Natural killer cell (primary cell): ENCODE measurements at regions not wholly inside any gene's neighbourhood (a gene's known extent, or its start where the extent isn't known, plus 50 kb on each side); places are given as distances from the start of the nearest gene placed in this dataset.

Source experiments
- ATAC-seq, 3 donors: fragments of 150-1000 bp in 2 of 3; fragments of 200-7000 bp in 1 of 3; cut with Tn5 transposase; 1 replicate in 1 of 3; 2 replicates in 2 of 3; pipeline ENCODE4 v1.10.0; 2021; ENCODE audit warnings: mild to moderate bottlenecking in 2 of 3, moderate library complexity in 2 of 3
- DNase-seq, 2 donors: peaks; one replicate each; pipeline versions ENCODE4 v3.0.0 to v3.0.0-alpha.2; 2013 to 2021; ENCODE audit warnings: mixed read lengths in 1 of 2
- H3K27ac ChIP-seq: one replicate; pipeline ENCODE4 v1.5.1; 2013; ENCODE audit warnings: mild to moderate bottlenecking, low read length
- H3K27me3 ChIP-seq: one replicate; pipeline ENCODE4 v1.6.1; 2013; ENCODE audit warnings: low read length; ENCODE audit not compliant: control insufficient read depth, insufficient read depth
- H3K36me3 ChIP-seq: one replicate; pipeline ENCODE4 v1.6.1; 2013; ENCODE audit warnings: low read length; ENCODE audit not compliant: control insufficient read depth, insufficient read depth
- H3K4me1 ChIP-seq: one replicate; pipeline ENCODE4 v1.6.1; 2013; ENCODE audit warnings: low read length; ENCODE audit not compliant: control insufficient read depth, insufficient read depth
- H3K4me3 ChIP-seq: one replicate; pipeline ENCODE4 v1.5.1; 2013; ENCODE audit warnings: low read length
- H3K9me3 ChIP-seq: one replicate; pipeline ENCODE4 v1.6.1; 2013; ENCODE audit warnings: low read length; ENCODE audit not compliant: control insufficient read depth, insufficient read depth
- H3K27ac Mint-ChIP-seq, 2 donors: one replicate each; pipeline ENCODE4 v1.8.0; 2022; ENCODE audit warnings: mild to moderate bottlenecking in 2 of 2, mixed read lengths in 2 of 2, moderate library complexity in 1 of 2
- H3K27me3 Mint-ChIP-seq, 2 donors: one replicate each; pipeline ENCODE4 v1.8.0; 2022; ENCODE audit warnings: low read depth in 2 of 2, mixed read lengths in 2 of 2
- H3K36me3 Mint-ChIP-seq: one replicate; pipeline ENCODE4 v1.8.0; 2022; ENCODE audit warnings: mixed read lengths
- H3K4me1 Mint-ChIP-seq, 2 donors: one replicate each; pipeline ENCODE4 v1.8.0; 2022; ENCODE audit warnings: mixed read lengths in 2 of 2
- H3K4me3 Mint-ChIP-seq: one replicate; pipeline ENCODE4 v1.8.0; 2022; ENCODE audit warnings: mild to moderate bottlenecking, moderate library complexity, mixed read lengths
- H3K9me3 Mint-ChIP-seq, 2 donors: one replicate each; pipeline ENCODE4 v1.8.0; 2022; ENCODE audit warnings: mixed read lengths in 2 of 2
- CTCF ChIP-seq: fragments of 200-600 bp; IDR thresholded peaks from one replicate; pipeline ENCODE4 v1.8.0; 2022; ENCODE audit warnings: antibody characterized with exemption
- WGBS: methylation state at CpG from one replicate; pipeline ENCODE4 v1.1.7; 2013; ENCODE audit warnings: missing lambda C conversion rate; ENCODE audit not compliant: insufficient coverage; 5-methylcytosine and 5-hydroxymethylcytosine counted together
- intact Hi-C: fragments of 100-400 bp; cut with micrococcal nuclease; formaldehyde crosslinking; loops from one replicate; pipeline ENCODE4 v1.14.2; 2022

- Mint-ChIP-seq H3K36me3 (no peaks in the 10 kb centered on the region), H3K4me3 (no peak overlapping the region), H3K4me1 (no peaks in the 10 kb centered on the region), H3K9me3 (peaks cover 4 to 6% of the 10 kb centered on the region in 2 donors), H3K27ac (no peak overlapping the region), H3K27me3 (no peaks in the 10 kb centered on the region)
- no peaks in the 10 kb centered on the region for H3K4me1 ChIP-seq
- no peak for DNase-seq
- 87% methylated on average over 5 of the region's 5 CpGs for WGBS
- no peak overlapping the region for H3K27ac ChIP-seq
- no peak overlapping the region for H3K4me3 ChIP-seq
- H3K27me3 ChIP-seq = no peaks in the 10 kb centered on the region
- H3K9me3 ChIP-seq = peaks cover 2% of the 10 kb centered on the region
- intact Hi-C loops = no loop called here
- H3K36me3 ChIP-seq = no peaks in the 10 kb centered on the region
- no peak for ATAC-seq
- TF ChIP-seq CTCF = no peak
These were observed 601.7 kb upstream of the VRK2 start for GRCh38 chr2:57444752-57445430.

- WGBS = 74% methylated on average over 2 of the region's 3 CpGs
- no peak for TF ChIP-seq CTCF
- intact Hi-C loops = no loop called here
- DNase-seq (no peak), ATAC-seq (no peak)
- no peaks in the 10 kb centered on the region for H3K36me3 Mint-ChIP-seq
- H3K4me3 ChIP-seq = no peak overlapping the region
- H3K27ac Mint-ChIP-seq = no peak overlapping the region
- H3K27me3 ChIP-seq = no peaks in the 10 kb centered on the region
- no peaks in the 10 kb centered on the region for H3K4me1 Mint-ChIP-seq
- peaks cover 6 to 11% of the 10 kb centered on the region in 2 donors for H3K9me3 Mint-ChIP-seq
- H3K4me3 Mint-ChIP-seq = no peak overlapping the region
- no peaks in the 10 kb centered on the region for H3K27me3 Mint-ChIP-seq
- H3K4me1 ChIP-seq = no peaks in the 10 kb centered on the region
- H3K9me3 ChIP-seq = peaks cover 2% of the 10 kb centered on the region
- no peak overlapping the region for H3K27ac ChIP-seq
- H3K36me3 ChIP-seq = no peaks in the 10 kb centered on the region
These were observed 597.8 kb upstream of the VRK2 start for GRCh38 chr2:57448816-57449215.

GRCh38 chr2:57450170-57450569 is 596.4 kb upstream of the VRK2 start:
- DNase-seq (no peak), ATAC-seq (no peak)
- H3K4me1 Mint-ChIP-seq = no peaks in the 10 kb centered on the region
- H3K36me3 Mint-ChIP-seq = no peaks in the 10 kb centered on the region
- no peaks in the 10 kb centered on the region for H3K36me3 ChIP-seq
- no peaks in the 10 kb centered on the region for H3K4me1 ChIP-seq
- no peaks in the 10 kb centered on the region for H3K27me3 ChIP-seq
- intact Hi-C loops = no loop called here
- TF ChIP-seq CTCF = no peak
- H3K27ac Mint-ChIP-seq = no peak overlapping the region
- H3K4me3 ChIP-seq = no peak overlapping the region
- H3K27ac ChIP-seq = no peak overlapping the region
- no peak overlapping the region for H3K4me3 Mint-ChIP-seq
- peaks cover 4 to 10% of the 10 kb centered on the region in 2 donors for H3K9me3 Mint-ChIP-seq
- H3K9me3 ChIP-seq = no peaks in the 10 kb centered on the region
- no peaks in the 10 kb centered on the region for H3K27me3 Mint-ChIP-seq

GRCh38 chr2:57452634-57453033 is 594.0 kb upstream of the VRK2 start:
- H3K36me3 Mint-ChIP-seq = peaks cover 5% of the 10 kb centered on the region
- no peaks in the 10 kb centered on the region for H3K36me3 ChIP-seq
- H3K27ac Mint-ChIP-seq = no peak overlapping the region
- 90% methylated on average over 3 of the region's 4 CpGs for WGBS
- no peaks in the 10 kb centered on the region for H3K9me3 ChIP-seq
- H3K27ac ChIP-seq = no peak overlapping the region
- peaks cover 4 to 15% of the 10 kb centered on the region in 2 donors for H3K9me3 Mint-ChIP-seq
- H3K4me1 Mint-ChIP-seq = no peaks in the 10 kb centered on the region
- no peak overlapping the region for H3K4me3 ChIP-seq
- H3K4me1 ChIP-seq = no peaks in the 10 kb centered on the region
- TF ChIP-seq CTCF = no peak
- ATAC-seq (no peak), DNase-seq (no peak)
- H3K27me3 ChIP-seq = no peaks in the 10 kb centered on the region
- intact Hi-C loops = no loop called here
- no peaks in the 10 kb centered on the region for H3K27me3 Mint-ChIP-seq
- no peak overlapping the region for H3K4me3 Mint-ChIP-seq
